Right atrium auricular region (tissue), 2 donors: ENCODE measurements at regions not wholly inside any gene's neighbourhood (a gene's known extent, or its start where the extent isn't known, plus 50 kb on each side); places are given as distances from the start of the nearest gene placed in this dataset.

Experiments
- DNase-seq: peaks from one replicate; pipeline ENCODE4 v3.0.0-alpha.2; 2019; ENCODE audit warnings: low spot score
- H3K27ac ChIP-seq, 2 donors: fragments of 200-600 bp; sonication (generic); 1 replicate in 1 of 2; 2 replicates in 1 of 2; pipeline ENCODE4 v1.5.1; 2016 to 2019
- H3K27me3 ChIP-seq, 2 donors: fragments of 200-600 bp; sonication (generic); one replicate each; pipeline versions ENCODE4 v1.5.1 to v1.6.0; 2017 to 2019
- H3K36me3 ChIP-seq: fragments of 200-600 bp; sonication (generic); one replicate; pipeline ENCODE4 v1.5.1; 2016
- H3K4me1 ChIP-seq, 2 donors: fragments of 200-600 bp; sonication (generic); one replicate each; pipeline versions ENCODE4 v1.5.1 to v1.6.0; 2017 to 2019
- H3K4me3 ChIP-seq, 2 donors: fragments of 200-600 bp; sonication (generic); 1 replicate in 1 of 2; 2 replicates in 1 of 2; pipeline ENCODE4 v1.5.1; 2017 to 2019; ENCODE audit warnings: mild to moderate bottlenecking in 1 of 2, moderate library complexity in 1 of 2
- H3K9me3 ChIP-seq, 2 donors: fragments of 200-600 bp; sonication (generic); one replicate each; pipeline ENCODE4 v1.5.1; 2019
- CTCF ChIP-seq, 2 donors: fragments of 200-600 bp; sonication (generic); IDR thresholded peaks; one replicate each; pipeline ENCODE4 v1.5.1; 2019; ENCODE audit warnings: antibody characterized with exemption in 2 of 2

- no peak overlapping the region for H3K4me3 ChIP-seq
- no peaks in the 10 kb centered on the region for H3K27me3 ChIP-seq
- H3K27ac ChIP-seq = no peak overlapping the region
- TF ChIP-seq CTCF (IDR thresholded peaks at IDR 0.05) = no peak
- H3K36me3 ChIP-seq = no peaks in the 10 kb centered on the region
- no peaks in the 10 kb centered on the region for H3K9me3 ChIP-seq
- H3K4me1 ChIP-seq = no peaks in the 10 kb centered on the region
- DNase-seq = no peak
Measured at GRCh38 chr15:45785897-45786296, 151.1 kb downstream of the SQOR start.

GRCh38 chr15:45790325-45790943 lies 155.6 kb downstream of the SQOR start:
- H3K9me3 ChIP-seq = no peaks in the 10 kb centered on the region
- H3K4me3 ChIP-seq = no peak overlapping the region
- TF ChIP-seq CTCF (IDR thresholded peaks at IDR 0.05) = peak; percentile 45 to 70
- no peak overlapping the region for H3K27ac ChIP-seq
- H3K4me1 ChIP-seq = no peaks in the 10 kb centered on the region
- DNase-seq = no peak
- H3K36me3 ChIP-seq = no peaks in the 10 kb centered on the region
- no peaks in the 10 kb centered on the region for H3K27me3 ChIP-seq

GRCh38 chr15:45794304-45794703 lies 159.5 kb downstream of the SQOR start:
- no peak for TF ChIP-seq CTCF (IDR thresholded peaks at IDR 0.05)
- no peaks in the 10 kb centered on the region for H3K36me3 ChIP-seq

GRCh38 chr15:45794712-45795439 lies 160.0 kb downstream of the SQOR start:
- no peak for TF ChIP-seq CTCF (IDR thresholded peaks at IDR 0.05)
- Histone ChIP-seq H3K4me1 (no peaks in the 10 kb centered on the region), H3K4me3 (no peak overlapping the region), H3K9me3 (no peaks in the 10 kb centered on the region), H3K36me3 (no peaks in the 10 kb centered on the region), H3K27me3 (no peaks in the 10 kb centered on the region), H3K27ac (no peak overlapping the region)
- DNase-seq = no peak

More at GRCh38 chr15:45794304-45794703, 159.5 kb downstream of the SQOR start:
- Histone ChIP-seq H3K27me3 (no peaks in the 10 kb centered on the region), H3K27ac (no peak overlapping the region), H3K4me3 (no peak overlapping the region), H3K4me1 (no peaks in the 10 kb centered on the region), H3K9me3 (no peaks in the 10 kb centered on the region)
- no peak for DNase-seq

- TF ChIP-seq CTCF (IDR thresholded peaks at IDR 0.05) = peak; percentile 40 to 68
- Histone ChIP-seq H3K9me3 (no peaks in the 10 kb centered on the region), H3K4me1 (no peaks in the 10 kb centered on the region), H3K27ac (no peak overlapping the region), H3K36me3 (no peaks in the 10 kb centered on the region), H3K27me3 (no peaks in the 10 kb centered on the region), H3K4me3 (no peak overlapping the region)
- no peak for DNase-seq
Measured at GRCh38 chr15:45795440-45796069, 160.7 kb downstream of the SQOR start.
